NB4 (cell line): ENCODE measurements at regions not wholly inside any gene's neighbourhood (a gene's known extent, or its start where the extent isn't known, plus 50 kb on each side); places are given as distances from the start of the nearest gene placed in this dataset.

ENCODE experiments used
- DNase-seq: peaks from one replicate; pipeline ENCODE4 v3.0.0; 2010; ENCODE audit warnings: low read depth
- H3K4me3 ChIP-seq: one replicate; pipeline ENCODE4 v1.5.1; 2011; ENCODE audit warnings: mild to moderate bottlenecking, low read depth, low read length, moderate library complexity
- CTCF ChIP-seq: IDR thresholded peaks from one replicate; pipeline ENCODE4 v1.5.1; 2012; ENCODE audit warnings: low read depth, low read length
- MAX ChIP-seq: IDR thresholded peaks from 2 replicates; pipeline ENCODE4 v1.6.1; 2011; ENCODE audit warnings: low read depth, low read length
- MYC ChIP-seq: IDR thresholded peaks from 2 replicates; pipeline ENCODE4 v1.6.1; 2011; ENCODE audit warnings: low read depth, low read length
- POLR2A ChIP-seq: IDR thresholded peaks from 2 replicates; pipeline ENCODE4 v1.6.1; 2011; ENCODE audit warnings: mild to moderate bottlenecking; ENCODE audit not compliant: insufficient read length; ENCODE audit errors: extremely low read depth

- no peak for DNase-seq
- no peak for TF ChIP-seq MAX
- TF ChIP-seq POLR2A, result no peak
- no peak for TF ChIP-seq MYC
- TF ChIP-seq CTCF, result no peak
- no peak overlapping the region for H3K4me3 ChIP-seq
These were observed 1196.4 kb downstream of the PCDH17 start for GRCh38 chr13:58827904-58828303.

- no peak for DNase-seq
- no peak overlapping the region for H3K4me3 ChIP-seq
- no peak for TF ChIP-seq MYC
- TF ChIP-seq MAX, result no peak
- no peak for TF ChIP-seq CTCF
- no peak for TF ChIP-seq POLR2A
These were observed 1199.3 kb downstream of the PCDH17 start for GRCh38 chr13:58830841-58831240.

- DNase-seq, result no peak
- TF ChIP-seq MAX (no peak), MYC (no peak), CTCF (no peak), POLR2A (no peak)
- H3K4me3 ChIP-seq, result no peak overlapping the region
These were observed 1207.1 kb downstream of the PCDH17 start for GRCh38 chr13:58838615-58839014.

GRCh38 chr13:58843071-58843470 lies 1211.5 kb downstream of the PCDH17 start:
- no peak for DNase-seq
- H3K4me3 ChIP-seq, result no peak overlapping the region
- TF ChIP-seq CTCF (no peak), MYC (no peak), MAX (no peak), POLR2A (no peak)

GRCh38 chr13:58843567-58843966 lies 1212.0 kb downstream of the PCDH17 start:
- TF ChIP-seq CTCF (no peak), POLR2A (no peak), MYC (no peak)
- H3K4me3 ChIP-seq, result no peak overlapping the region
- DNase-seq, result peak; percentile 7

GRCh38 chr13:58850161-58850560 lies 1218.6 kb downstream of the PCDH17 start:
- no peak overlapping the region for H3K4me3 ChIP-seq
- no peak for DNase-seq
- TF ChIP-seq POLR2A (no peak), MYC (no peak), CTCF (no peak), MAX (no peak)
